ENCODE measurements at regions not wholly inside any gene's neighbourhood (a gene's known extent, or its start where the extent isn't known, plus 50 kb on each side); places are given as distances from the start of the nearest gene placed in this dataset.

DNA sequence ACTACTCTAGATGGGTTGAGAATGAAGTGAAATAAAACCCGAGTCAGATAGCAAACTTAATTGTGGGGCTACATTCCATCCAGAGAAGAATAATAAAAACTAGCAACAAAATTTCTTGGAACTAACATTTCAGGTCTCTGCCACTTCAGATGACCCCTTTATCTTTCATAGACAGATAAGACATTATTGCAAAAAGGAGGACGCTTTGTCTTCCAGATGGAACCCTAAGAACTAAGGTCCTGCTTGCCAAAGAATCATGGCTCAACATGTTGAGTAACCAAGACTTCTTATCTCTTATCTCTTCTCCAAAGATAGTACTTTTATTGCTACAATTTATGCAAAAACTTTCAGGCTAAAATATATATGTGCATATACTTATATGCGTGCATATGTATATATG lies 221.1 kb upstream of the PREP start:
- Mint-ChIP-seq H3K4me3 (no peak overlapping the region), H3K9me3 (ENCODE audit: insufficient read depth) (no peaks in the 10 kb centered on the region), H3K27ac (no peak overlapping the region), H3K27me3 (peaks cover 12% of the 10 kb centered on the region), H3K4me1 (no peaks in the 10 kb centered on the region)
- H3K27me3 ChIP-seq (replicated peaks in 1 of 4; ENCODE audit: control extremely low read depth in 1 of 4, control insufficient read depth in 3 of 4, insufficient read depth in 4 of 4, low read length in 3 of 4): peaks cover 0 to 10% (median 0%) of the 10 kb centered on the region in 4 experiments
- no peak for DNase-seq
- H3K4me3 ChIP-seq (ENCODE audit: control extremely low read depth in 1 of 5, extremely low read depth in 1 of 5, insufficient read depth in 1 of 5, low read depth in 2 of 5, low read length in 4 of 5): no peak overlapping the region
- no peak overlapping the region for H2AFZ ChIP-seq (ENCODE audit: insufficient read depth, low read depth, low read length, poor library complexity, severe bottlenecking)
- CTCF ChIA-PET: no interaction called here
- TF ChIP-seq, protein P1, sequence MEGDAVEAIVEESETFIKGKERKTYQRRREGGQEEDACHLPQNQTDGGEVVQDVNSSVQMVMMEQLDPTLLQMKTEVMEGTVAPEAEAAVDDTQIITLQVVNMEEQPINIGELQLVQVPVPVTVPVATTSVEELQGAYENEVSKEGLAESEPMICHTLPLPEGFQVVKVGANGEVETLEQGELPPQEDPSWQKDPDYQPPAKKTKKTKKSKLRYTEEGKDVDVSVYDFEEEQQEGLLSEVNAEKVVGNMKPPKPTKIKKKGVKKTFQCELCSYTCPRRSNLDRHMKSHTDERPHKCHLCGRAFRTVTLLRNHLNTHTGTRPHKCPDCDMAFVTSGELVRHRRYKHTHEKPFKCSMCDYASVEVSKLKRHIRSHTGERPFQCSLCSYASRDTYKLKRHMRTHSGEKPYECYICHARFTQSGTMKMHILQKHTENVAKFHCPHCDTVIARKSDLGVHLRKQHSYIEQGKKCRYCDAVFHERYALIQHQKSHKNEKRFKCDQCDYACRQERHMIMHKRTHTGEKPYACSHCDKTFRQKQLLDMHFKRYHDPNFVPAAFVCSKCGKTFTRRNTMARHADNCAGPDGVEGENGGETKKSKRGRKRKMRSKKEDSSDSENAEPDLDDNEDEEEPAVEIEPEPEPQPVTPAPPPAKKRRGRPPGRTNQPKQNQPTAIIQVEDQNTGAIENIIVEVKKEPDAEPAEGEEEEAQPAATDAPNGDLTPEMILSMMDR (IDR thresholded peaks at IDR 0.05): no peak
- TF ChIP-seq EZH2 (IDR thresholded peaks at IDR 0.05; ENCODE audit: borderline replicate concordance, insufficient read depth, low read depth, low read length, poor library complexity, severe bottlenecking): no peak
- H3K9me3 ChIP-seq (ENCODE audit: control extremely low read depth in 1 of 3, control insufficient read depth in 2 of 3, insufficient read depth in 1 of 3, low read length in 2 of 3): no peaks in the 10 kb centered on the region
- WGBS (ENCODE audit: insufficient coverage): 100% methylated on average over 1 of the region's 3 CpGs
- no peak for ATAC-seq (ENCODE audit: low read depth)
- H3K27ac ChIP-seq (ENCODE audit: low read length in 2 of 2): no peak overlapping the region
- H3K4me2 ChIP-seq (replicated peaks; ENCODE audit: low read depth, low read length, poor library complexity, severe bottlenecking): no peak overlapping the region
- H4K20me1 ChIP-seq (ENCODE audit: control insufficient read depth, insufficient read depth, low read length, poor library complexity, severe bottlenecking): no peaks in the 10 kb centered on the region
- no peak overlapping the region for H3K9ac ChIP-seq (ENCODE audit: low read length)
- no peaks in the 10 kb centered on the region for H3K36me3 ChIP-seq (replicated peaks in 1 of 2; ENCODE audit: control extremely low read depth in 1 of 2, control insufficient read depth in 1 of 2, extremely low read depth in 1 of 2, insufficient read depth in 2 of 2, low read length in 1 of 2)
- H3K4me1 ChIP-seq (ENCODE audit: control insufficient read depth in 2 of 2, insufficient read depth in 2 of 2, low read length in 2 of 2): no peaks in the 10 kb centered on the region
- POLR2A ChIA-PET: no interaction called here
- no peaks in the 10 kb centered on the region for H3K79me2 ChIP-seq (ENCODE audit: control insufficient read depth, insufficient read depth, low read length)
- intact Hi-C loops (cut with micrococcal nuclease): no loop called here

DNA sequence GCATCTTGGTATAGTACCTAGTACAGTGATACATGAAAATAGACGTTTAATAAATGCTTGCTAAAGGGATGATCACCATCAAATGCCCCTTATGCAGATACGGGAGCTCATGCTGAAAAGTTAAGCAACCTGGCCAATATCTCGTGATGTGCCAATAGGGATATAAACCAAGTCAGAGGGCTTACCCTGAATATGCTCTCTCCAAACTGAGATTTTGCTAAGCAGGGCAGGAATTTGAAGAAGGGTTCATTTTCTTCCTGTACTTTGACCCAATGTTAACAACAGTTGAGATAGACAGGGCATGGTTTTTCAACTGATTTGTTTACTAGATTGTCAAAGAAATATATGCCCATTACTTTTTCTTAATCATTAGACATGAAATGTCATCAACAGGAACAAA lies 219.3 kb upstream of the PREP start:
- no peak overlapping the region for H3K27ac Mint-ChIP-seq
- TF ChIP-seq EZH2 (IDR thresholded peaks at IDR 0.05; ENCODE audit: borderline replicate concordance, insufficient read depth, low read depth, low read length, poor library complexity, severe bottlenecking): no peak
- intact Hi-C loops (cut with micrococcal nuclease): no loop called here
- no peak overlapping the region for H3K4me3 Mint-ChIP-seq
- no peaks in the 10 kb centered on the region for H3K79me2 ChIP-seq (ENCODE audit: control insufficient read depth, insufficient read depth, low read length)
- H3K9ac ChIP-seq (ENCODE audit: low read length): no peak overlapping the region
- H3K9me3 Mint-ChIP-seq (ENCODE audit: insufficient read depth): no peaks in the 10 kb centered on the region
- H3K4me1 Mint-ChIP-seq: no peaks in the 10 kb centered on the region
- ChIA-PET POLR2A (no interaction called here), CTCF (no interaction called here)
- H3K4me1 ChIP-seq (ENCODE audit: control insufficient read depth in 2 of 2, insufficient read depth in 2 of 2, low read length in 2 of 2): no peaks in the 10 kb centered on the region
- no peaks in the 10 kb centered on the region for H3K9me3 ChIP-seq (ENCODE audit: control extremely low read depth in 1 of 3, control insufficient read depth in 2 of 3, insufficient read depth in 1 of 3, low read length in 2 of 3)
- H3K36me3 ChIP-seq (replicated peaks in 1 of 2; ENCODE audit: control extremely low read depth in 1 of 2, control insufficient read depth in 1 of 2, extremely low read depth in 1 of 2, insufficient read depth in 2 of 2, low read length in 1 of 2): no peaks in the 10 kb centered on the region
- H2AFZ ChIP-seq (ENCODE audit: insufficient read depth, low read depth, low read length, poor library complexity, severe bottlenecking): no peak overlapping the region
- ATAC-seq (ENCODE audit: low read depth) (no peak), DNase-seq (no peak)
- peaks cover 16% of the 10 kb centered on the region for H3K27me3 Mint-ChIP-seq
- H3K4me3 ChIP-seq (ENCODE audit: control extremely low read depth in 1 of 5, extremely low read depth in 1 of 5, insufficient read depth in 1 of 5, low read depth in 2 of 5, low read length in 4 of 5): no peak overlapping the region
- 96% methylated on average over 3 of the region's 3 CpGs for WGBS (ENCODE audit: insufficient coverage)
- H3K27me3 ChIP-seq (replicated peaks in 1 of 4; ENCODE audit: control extremely low read depth in 1 of 4, control insufficient read depth in 3 of 4, insufficient read depth in 4 of 4, low read length in 3 of 4): peaks cover 0 to 10% (median 0%) of the 10 kb centered on the region in 4 experiments
- H3K27ac ChIP-seq (ENCODE audit: low read length in 2 of 2): no peak overlapping the region
- H3K4me2 ChIP-seq (replicated peaks; ENCODE audit: low read depth, low read length, poor library complexity, severe bottlenecking): no peak overlapping the region
- no peaks in the 10 kb centered on the region for H4K20me1 ChIP-seq (ENCODE audit: control insufficient read depth, insufficient read depth, low read length, poor library complexity, severe bottlenecking)
